Right atrium auricular region (tissue), 2 donors: ENCODE measurements at regions not wholly inside any gene's neighbourhood (a gene's known extent, or its start where the extent isn't known, plus 50 kb on each side); places are given as distances from the start of the nearest gene placed in this dataset.
A peak's percentile ranks its signal among the peaks of the same experiment; 100 is the strongest.

Source experiments
- DNase-seq: peaks from one replicate; pipeline ENCODE4 v3.0.0-alpha.2; 2019; ENCODE audit warnings: low spot score
- H3K27ac ChIP-seq, 2 donors: fragments of 200-600 bp; sonication (generic); 1 replicate in 1 of 2; 2 replicates in 1 of 2; pipeline ENCODE4 v1.5.1; 2016 to 2019
- H3K27me3 ChIP-seq, 2 donors: fragments of 200-600 bp; sonication (generic); one replicate each; pipeline versions ENCODE4 v1.5.1 to v1.6.0; 2017 to 2019
- H3K36me3 ChIP-seq: fragments of 200-600 bp; sonication (generic); one replicate; pipeline ENCODE4 v1.5.1; 2016
- H3K4me1 ChIP-seq, 2 donors: fragments of 200-600 bp; sonication (generic); one replicate each; pipeline versions ENCODE4 v1.5.1 to v1.6.0; 2017 to 2019
- H3K4me3 ChIP-seq, 2 donors: fragments of 200-600 bp; sonication (generic); 1 replicate in 1 of 2; 2 replicates in 1 of 2; pipeline ENCODE4 v1.5.1; 2017 to 2019; ENCODE audit warnings: mild to moderate bottlenecking in 1 of 2, moderate library complexity in 1 of 2
- H3K9me3 ChIP-seq, 2 donors: fragments of 200-600 bp; sonication (generic); one replicate each; pipeline ENCODE4 v1.5.1; 2019
- CTCF ChIP-seq, 2 donors: fragments of 200-600 bp; sonication (generic); IDR thresholded peaks; one replicate each; pipeline ENCODE4 v1.5.1; 2019; ENCODE audit warnings: antibody characterized with exemption in 2 of 2

DNA sequence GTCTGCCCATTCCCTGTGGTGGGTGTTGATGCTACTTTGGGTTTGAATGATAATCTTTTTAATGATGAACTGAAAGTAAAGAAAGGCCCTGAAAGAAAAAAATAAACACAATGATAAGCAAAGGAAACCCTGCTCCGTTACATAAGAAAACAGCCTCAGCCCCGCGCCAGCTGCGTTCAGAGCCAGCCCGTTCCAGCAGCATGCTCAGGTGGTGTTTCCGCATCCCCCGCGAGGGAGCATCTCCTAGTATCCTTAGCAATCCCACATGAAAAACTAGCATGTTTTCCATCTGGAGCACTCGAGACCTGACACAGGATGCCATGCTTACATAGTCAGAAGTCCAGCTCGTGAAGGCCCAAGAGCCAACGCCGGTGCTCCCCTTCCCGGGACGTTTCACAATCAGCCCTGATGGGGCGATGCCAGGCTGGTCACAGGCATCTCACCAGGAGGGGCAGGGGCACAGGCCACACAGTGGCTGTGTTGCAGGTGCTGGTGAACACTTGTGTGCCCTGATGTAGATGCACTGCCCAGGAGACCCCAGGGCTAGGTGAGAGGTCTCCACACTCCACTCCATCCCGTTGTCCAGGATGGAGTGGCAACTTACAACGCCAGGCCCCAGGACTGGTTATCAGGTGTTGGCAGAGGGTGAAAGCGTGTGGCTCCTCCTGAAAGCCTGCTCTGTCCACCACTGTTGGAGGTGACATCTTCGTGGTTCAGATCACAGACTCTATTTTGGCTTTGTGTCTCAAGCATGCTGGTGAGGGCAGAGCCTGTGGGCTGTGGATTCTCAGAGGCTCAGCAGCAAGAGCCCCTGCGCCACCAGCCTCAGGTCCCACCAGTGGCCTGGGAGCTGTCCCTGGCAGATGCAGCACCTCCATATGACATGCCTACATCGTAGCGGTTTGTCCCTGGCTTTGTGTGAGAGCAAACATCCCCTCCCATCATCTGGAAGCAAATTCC, 246.8 kb upstream of the IRX1 start:
- peak; percentile 44 for DNase-seq
- no peak overlapping the region for H3K27ac ChIP-seq
- TF ChIP-seq CTCF (IDR thresholded peaks at IDR 0.05): no peak
- H3K9me3 ChIP-seq: no peaks in the 10 kb centered on the region
- no peaks in the 10 kb centered on the region for H3K27me3 ChIP-seq
- H3K36me3 ChIP-seq: no peaks in the 10 kb centered on the region
- no peaks in the 10 kb centered on the region for H3K4me1 ChIP-seq
- no peak overlapping the region for H3K4me3 ChIP-seq

- DNase-seq: no peak
- Histone ChIP-seq H3K27me3 (no peaks in the 10 kb centered on the region), H3K36me3 (no peaks in the 10 kb centered on the region), H3K9me3 (no peaks in the 10 kb centered on the region), H3K4me1 (no peaks in the 10 kb centered on the region), H3K27ac (no peak overlapping the region), H3K4me3 (no peak overlapping the region)
- no peak for TF ChIP-seq CTCF (IDR thresholded peaks at IDR 0.05)
These were observed 247.9 kb upstream of the IRX1 start for GRCh38 chr5:3347741-3348140.

DNA sequence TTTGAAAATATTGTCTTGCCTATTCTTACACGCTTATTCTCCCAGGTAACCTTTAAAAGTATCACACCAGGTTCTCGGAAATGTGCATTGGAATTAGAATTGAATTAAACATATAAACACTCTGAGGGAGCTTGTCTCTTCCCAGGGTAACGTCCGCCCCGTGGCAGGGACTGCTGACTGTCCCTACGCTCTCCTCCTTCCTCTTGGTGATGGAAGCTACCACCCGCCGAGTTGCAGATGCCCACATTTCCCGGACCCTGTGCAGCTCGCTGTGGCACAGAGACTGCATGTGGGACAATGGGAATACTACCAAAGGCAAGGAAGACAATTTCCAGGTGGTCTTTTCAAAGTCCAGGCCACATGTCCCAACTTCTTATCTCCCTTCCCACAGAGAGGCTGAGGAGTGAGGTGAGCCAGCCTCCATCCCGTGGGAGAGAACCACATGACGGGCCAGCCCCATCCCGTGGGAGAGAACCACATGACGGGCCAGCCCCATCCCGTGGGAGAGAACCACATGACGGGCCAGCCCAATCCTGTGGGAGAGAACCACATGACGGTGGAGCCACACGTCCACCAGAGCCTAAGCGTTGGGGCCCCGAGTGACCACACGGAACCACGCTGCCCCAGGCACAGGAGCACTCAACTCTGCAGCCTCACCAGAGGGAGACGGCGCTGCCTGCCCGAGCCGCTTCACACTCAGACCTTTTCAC, 249.4 kb upstream of the IRX1 start:
- no peak overlapping the region for H3K4me3 ChIP-seq
- H3K27me3 ChIP-seq: no peaks in the 10 kb centered on the region
- DNase-seq: no peak

DNA sequence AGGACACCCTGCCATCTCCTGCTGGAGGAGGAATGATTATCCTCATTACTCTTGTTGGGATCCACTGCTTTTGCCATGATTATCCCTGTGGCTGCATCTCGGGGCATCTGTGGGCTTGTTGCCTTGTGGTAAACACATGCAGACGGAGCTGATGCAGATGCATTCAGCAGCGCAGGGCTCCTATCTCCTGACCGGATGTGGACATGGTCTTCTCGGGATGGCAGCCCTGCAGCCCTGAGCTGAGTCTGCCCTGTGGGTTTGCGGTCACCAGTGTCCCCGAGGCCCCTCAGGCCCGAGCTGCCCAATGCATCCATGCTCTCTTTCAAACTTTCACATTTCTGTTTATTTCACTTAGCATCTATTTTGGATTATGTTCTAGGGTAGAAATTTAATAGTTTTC, 250.4 kb upstream of the IRX1 start:
- no peak for TF ChIP-seq CTCF (IDR thresholded peaks at IDR 0.05)

More for the DNA sequence above, 249.4 kb upstream of the IRX1 start:
- Histone ChIP-seq H3K4me1 (no peaks in the 10 kb centered on the region), H3K9me3 (no peaks in the 10 kb centered on the region), H3K36me3 (no peaks in the 10 kb centered on the region), H3K27ac (no peak overlapping the region)
- TF ChIP-seq CTCF (IDR thresholded peaks at IDR 0.05): no peak

GRCh38 chr5:3344671-3345070, 251.0 kb upstream of the IRX1 start:
- no peaks in the 10 kb centered on the region for H3K36me3 ChIP-seq
- no peak overlapping the region for H3K4me3 ChIP-seq
- no peaks in the 10 kb centered on the region for H3K9me3 ChIP-seq
- no peaks in the 10 kb centered on the region for H3K27me3 ChIP-seq
- H3K27ac ChIP-seq: no peak overlapping the region
- no peak for TF ChIP-seq CTCF (IDR thresholded peaks at IDR 0.05)
- no peaks in the 10 kb centered on the region for H3K4me1 ChIP-seq
- DNase-seq: no peak

More for the DNA sequence above, 250.4 kb upstream of the IRX1 start:
- Histone ChIP-seq H3K27ac (no peak overlapping the region), H3K36me3 (no peaks in the 10 kb centered on the region), H3K9me3 (no peaks in the 10 kb centered on the region), H3K4me1 (no peaks in the 10 kb centered on the region), H3K4me3 (no peak overlapping the region), H3K27me3 (no peaks in the 10 kb centered on the region)
- no peak for DNase-seq
